H1 (cell line): ENCODE measurements at regions not wholly inside any gene's neighbourhood (a gene's known extent, or its start where the extent isn't known, plus 50 kb on each side); places are given as distances from the start of the nearest gene placed in this dataset.

Source experiments
- CTCF ChIA-PET: fragments of 300-600 bp; sonication (Branson Sonifier 250); formaldehyde crosslinking; loops from one replicate; lab custom pipeline; 2021; ENCODE audit not compliant: partially characterized antibody; lab: Charles Lee
- POLR2A ChIA-PET: fragments of 300-600 bp; sonication (Branson Sonifier 250); formaldehyde crosslinking; loops from one replicate; lab custom pipeline; 2021; ENCODE audit warnings: inconsistent platforms; ENCODE audit not compliant: partially characterized antibody; lab: Charles Lee
- DNase-seq, 2 experiments: peaks; one replicate each; pipeline versions ENCODE4 v3.0.0 to v3.0.0-alpha.2; 2010 to 2022; ENCODE audit warnings: low spot score in 2 of 2, low read depth in 1 of 2, mixed read lengths in 1 of 2
- FAIRE-seq: peaks from 2 replicates; lab custom pipeline; 2011; peaks lifted over from hg19 to GRCh38; lab: Jason Lieb, UNC
- H2AFZ ChIP-seq: 2 replicates; pipeline ENCODE4 v1.8.1; 2012; ENCODE audit warnings: low read length, inconsistent platforms
- H2AK5ac ChIP-seq: 2 replicates; pipeline ENCODE4 v1.6.1; 2013; ENCODE audit warnings: low read depth, low read length
- H2BK120ac ChIP-seq: replicated peaks from 2 replicates; pipeline ENCODE3; 2013; ENCODE audit warnings: low read depth, low read length, inconsistent platforms
- H2BK12ac ChIP-seq: 2 replicates; pipeline ENCODE4 v1.6.1; 2013; ENCODE audit warnings: low read depth, low read length
- H2BK15ac ChIP-seq: 2 replicates; pipeline ENCODE4 v1.6.1; 2013; ENCODE audit warnings: low read length
- H2BK20ac ChIP-seq: 2 replicates; pipeline ENCODE4 v1.6.1; 2013; ENCODE audit warnings: low read length
- H2BK5ac ChIP-seq: 2 replicates; pipeline ENCODE4 v1.6.1; 2013; ENCODE audit warnings: low read depth, low read length
- H3K14ac ChIP-seq: 2 replicates; pipeline ENCODE4 v1.6.1; 2013; ENCODE audit warnings: inconsistent platforms; ENCODE audit not compliant: insufficient read length
- H3K18ac ChIP-seq: 2 replicates; pipeline ENCODE4 v1.6.1; 2013; ENCODE audit warnings: low read length; ENCODE audit errors: extremely low read depth
- H3K23ac ChIP-seq: 2 replicates; pipeline ENCODE4 v1.6.1; 2013; ENCODE audit warnings: inconsistent platforms; ENCODE audit not compliant: insufficient read length
- H3K23me2 ChIP-seq: 2 replicates; pipeline ENCODE4 v1.6.1; 2013; ENCODE audit warnings: low read depth, low read length
- H3K27ac ChIP-seq: 2 replicates; pipeline ENCODE4 v1.6.1; 2011; ENCODE audit warnings: low read depth, low read length, inconsistent platforms
- H3K27me3 ChIP-seq, 4 experiments: replicated peaks in 1 of 4; 1 replicate in 1 of 4; 2 replicates in 3 of 4; pipeline versions ENCODE4 v1.6.1 to v1.8.1; 2011 to 2013; ENCODE audit warnings: low read length in 3 of 4, mild to moderate bottlenecking in 3 of 4, inconsistent platforms in 2 of 4, mixed read lengths in 2 of 4, moderate library complexity in 1 of 4; ENCODE audit not compliant: control insufficient read depth in 3 of 4, insufficient read depth in 3 of 4; ENCODE audit errors: extremely low read depth in 1 of 4
- H3K36me3 ChIP-seq, 4 experiments: 2 replicates each; pipeline versions ENCODE4 v1.6.1 to v1.8.1; 2011 to 2013; ENCODE audit warnings: mild to moderate bottlenecking in 4 of 4, low read length in 3 of 4, moderate library complexity in 2 of 4, control low read depth in 1 of 4, inconsistent platforms in 1 of 4; ENCODE audit not compliant: insufficient read depth in 4 of 4, control insufficient read depth in 2 of 4
- H3K4ac ChIP-seq: replicated peaks from 2 replicates; pipeline ENCODE3; 2013; ENCODE audit warnings: low read length, low read depth, mixed read lengths, inconsistent platforms; ENCODE audit not compliant: insufficient read length
- H3K4me1 ChIP-seq, 4 experiments: replicated peaks in 1 of 4; 1 replicate in 1 of 4; 2 replicates in 3 of 4; pipeline versions ENCODE4 v1.6.1 to v1.8.1; 2011 to 2013; ENCODE audit warnings: low read length in 3 of 4, inconsistent platforms in 2 of 4, mixed read lengths in 1 of 4; ENCODE audit not compliant: insufficient read depth in 4 of 4, control insufficient read depth in 3 of 4
- H3K4me2 ChIP-seq, 2 experiments: 2 replicates each; pipeline versions ENCODE4 v1.6.1 to v1.8.1; 2011 to 2013; ENCODE audit warnings: low read depth in 2 of 2, low read length in 2 of 2, control low read depth in 1 of 2, inconsistent platforms in 1 of 2, mild to moderate bottlenecking in 1 of 2; ENCODE audit not compliant: insufficient read depth in 1 of 2
- H3K4me3 ChIP-seq, 4 experiments: fragments of 200-600, 300-600 bp in 1 of 4; sonication (generic), shearing (Covaris generic), sonication (Bioruptor Twin) in 1 of 4; 2 replicates each; pipeline versions ENCODE4 v1.5.1 to v1.8.1; 2011 to 2016; ENCODE audit warnings: low read length in 4 of 4, low read depth in 3 of 4, control low read depth in 2 of 4, inconsistent platforms in 2 of 4, mild to moderate bottlenecking in 2 of 4, mixed read lengths in 1 of 4, moderate library complexity in 1 of 4; ENCODE audit not compliant: insufficient read depth in 2 of 4; ENCODE audit errors: extremely low read depth in 1 of 4
- H3K56ac ChIP-seq: replicated peaks from 2 replicates; pipeline ENCODE3; 2013; ENCODE audit warnings: low read depth, mild to moderate bottlenecking, mixed read lengths, low read length, inconsistent platforms; ENCODE audit not compliant: insufficient read length
- H3K79me1 ChIP-seq: 2 replicates; pipeline ENCODE4 v1.6.1; 2013; ENCODE audit warnings: low read depth, low read length, control low read depth
- H3K79me2 ChIP-seq, 2 experiments: 2 replicates each; pipeline versions ENCODE4 v1.6.1 to v1.8.1; 2012 to 2013; ENCODE audit warnings: low read length in 2 of 2, mild to moderate bottlenecking in 2 of 2, inconsistent platforms in 1 of 2; ENCODE audit not compliant: insufficient read depth in 2 of 2, control insufficient read depth in 1 of 2
- H3K9ac ChIP-seq, 4 experiments: replicated peaks in 1 of 4; 1 replicate in 1 of 4; 2 replicates in 3 of 4; pipeline versions ENCODE4 v1.6.1 to v1.8.1; 2011 to 2013; ENCODE audit warnings: low read depth in 3 of 4, low read length in 3 of 4, control low read depth in 2 of 4, mild to moderate bottlenecking in 2 of 4, moderate library complexity in 2 of 4, inconsistent platforms in 1 of 4; ENCODE audit errors: extremely low read depth in 1 of 4
- H3K9me3 ChIP-seq, 2 experiments: 2 replicates each; pipeline versions ENCODE4 v1.6.1 to v1.8.1; 2012 to 2013; ENCODE audit warnings: mild to moderate bottlenecking in 2 of 2, moderate library complexity in 2 of 2, control low read depth in 1 of 2, inconsistent platforms in 1 of 2, low read depth in 1 of 2, low read length in 1 of 2, mixed read lengths in 1 of 2; ENCODE audit not compliant: insufficient read depth in 2 of 2
- H4K20me1 ChIP-seq, 2 experiments: replicated peaks in 1 of 2; 2 replicates each; pipeline versions ENCODE3 to v1.8.1; 2011 to 2013; ENCODE audit warnings: inconsistent platforms in 2 of 2, low read length in 2 of 2, mild to moderate bottlenecking in 1 of 2; ENCODE audit not compliant: insufficient read depth in 2 of 2, control insufficient read depth in 1 of 2
- H4K5ac ChIP-seq: 2 replicates; pipeline ENCODE4 v1.6.1; 2013; ENCODE audit warnings: low read length, low read depth, mixed read lengths, inconsistent platforms; ENCODE audit not compliant: insufficient read length
- H4K8ac ChIP-seq: 2 replicates; pipeline ENCODE4 v1.8.0; 2013; ENCODE audit warnings: mild to moderate bottlenecking, moderate library complexity, low read length, inconsistent platforms; ENCODE audit not compliant: insufficient read depth; ENCODE audit errors: extremely low read depth
- H4K91ac ChIP-seq: replicated peaks from 2 replicates; pipeline ENCODE3; 2013; ENCODE audit warnings: low read length, mixed read lengths, inconsistent platforms; ENCODE audit not compliant: insufficient read length
- WGBS, 2 experiments: shearing (Covaris generic) in 1 of 2; methylation state at CpG; one replicate each; pipeline versions ENCODE4 v1.1.6 to v1.1.7; 2013 to 2015; ENCODE audit warnings: low lambda C conversion rate in 2 of 2, mixed read lengths in 2 of 2, inconsistent platforms in 1 of 2, low coverage in 1 of 2, missing lambda C conversion rate in 1 of 2; ENCODE audit not compliant: insufficient replicate concordance in 2 of 2, insufficient coverage in 1 of 2, insufficient read length in 1 of 2; ENCODE audit errors: extremely low coverage in 1 of 2, missing lambda C conversion rate in 1 of 2; 5-methylcytosine and 5-hydroxymethylcytosine counted together
- TF ChIP-seq, protein P1 (sequence below): fragments of 300-600 bp; sonication (generic); IDR thresholded peaks from 2 replicates; pipeline ENCODE4 v1.7.1; 2012; ENCODE audit warnings: low read length, moderate library complexity, mild to moderate bottlenecking, inconsistent platforms; ENCODE audit not compliant: insufficient replicate concordance

DNA sequence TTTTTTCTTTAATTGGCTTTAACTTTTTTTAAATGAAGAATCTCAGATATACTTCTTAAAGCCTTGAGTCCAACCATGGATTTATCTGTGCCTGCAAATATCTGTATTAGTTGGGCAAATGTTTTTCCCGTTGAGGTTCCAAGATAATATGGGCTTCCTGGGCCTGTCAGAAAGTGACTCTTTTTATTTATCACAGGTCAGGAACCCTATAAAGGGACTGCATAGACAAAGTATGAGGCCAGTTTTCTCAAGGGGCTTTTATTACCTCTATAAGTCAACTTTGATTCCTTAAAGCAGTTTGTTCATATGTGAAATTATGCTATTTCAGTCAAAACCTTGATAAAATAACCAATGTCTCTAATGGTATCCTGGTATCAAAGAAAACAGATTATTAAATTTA is 80.2 kb upstream of the BMP2K start:
- no peak overlapping the region for H3K18ac ChIP-seq
- FAIRE-seq (no peak), DNase-seq (no peak)
- peaks cover 1% of the 10 kb centered on the region; the same call in 1 of the 2 replicates for H3K23me2 ChIP-seq
- no peak overlapping the region for H2AK5ac ChIP-seq
- WGBS, 2 experiments: 78% methylated on average over 1 of the region's 1 CpG; no CpG with 5 or more reads in 1 of the 2 experiments
- H2AFZ ChIP-seq: no peak overlapping the region
- H3K27ac ChIP-seq: no peak overlapping the region
- H2BK20ac ChIP-seq: no peak overlapping the region
- H3K56ac ChIP-seq: no peak overlapping the region
- no peaks in the 10 kb centered on the region for H3K79me1 ChIP-seq
- ChIA-PET POLR2A (no interaction called here), CTCF (interaction anchor here (0.9 to 2.5 kb wide), 3 partner anchors 9 to 51 kb away, joined by 3 to 7 read pairs (median 4); no protein-coding TSS in a partner anchor)
- no peak overlapping the region for H4K8ac ChIP-seq
- H3K4me3 ChIP-seq: no peak overlapping the region
- H3K36me3 ChIP-seq: no peaks in the 10 kb centered on the region
- no peak overlapping the region for H3K9ac ChIP-seq
- H3K14ac ChIP-seq: no peak overlapping the region
- H4K20me1 ChIP-seq: no peaks in the 10 kb centered on the region
- no peak overlapping the region for H3K23ac ChIP-seq
- H4K5ac ChIP-seq: no peak overlapping the region
- H2BK5ac ChIP-seq: no peak overlapping the region
- no peak overlapping the region for H3K4me2 ChIP-seq
- no peak overlapping the region for H2BK12ac ChIP-seq
- H2BK15ac ChIP-seq: no peak overlapping the region
- no peaks in the 10 kb centered on the region for H3K27me3 ChIP-seq
- H3K4ac ChIP-seq: no peak overlapping the region
- no peak overlapping the region for H2BK120ac ChIP-seq
- no peaks in the 10 kb centered on the region for H3K9me3 ChIP-seq
- H4K91ac ChIP-seq: no peak overlapping the region
- H3K79me2 ChIP-seq: no peaks in the 10 kb centered on the region
- no peaks in the 10 kb centered on the region for H3K4me1 ChIP-seq
- TF ChIP-seq, protein P1, sequence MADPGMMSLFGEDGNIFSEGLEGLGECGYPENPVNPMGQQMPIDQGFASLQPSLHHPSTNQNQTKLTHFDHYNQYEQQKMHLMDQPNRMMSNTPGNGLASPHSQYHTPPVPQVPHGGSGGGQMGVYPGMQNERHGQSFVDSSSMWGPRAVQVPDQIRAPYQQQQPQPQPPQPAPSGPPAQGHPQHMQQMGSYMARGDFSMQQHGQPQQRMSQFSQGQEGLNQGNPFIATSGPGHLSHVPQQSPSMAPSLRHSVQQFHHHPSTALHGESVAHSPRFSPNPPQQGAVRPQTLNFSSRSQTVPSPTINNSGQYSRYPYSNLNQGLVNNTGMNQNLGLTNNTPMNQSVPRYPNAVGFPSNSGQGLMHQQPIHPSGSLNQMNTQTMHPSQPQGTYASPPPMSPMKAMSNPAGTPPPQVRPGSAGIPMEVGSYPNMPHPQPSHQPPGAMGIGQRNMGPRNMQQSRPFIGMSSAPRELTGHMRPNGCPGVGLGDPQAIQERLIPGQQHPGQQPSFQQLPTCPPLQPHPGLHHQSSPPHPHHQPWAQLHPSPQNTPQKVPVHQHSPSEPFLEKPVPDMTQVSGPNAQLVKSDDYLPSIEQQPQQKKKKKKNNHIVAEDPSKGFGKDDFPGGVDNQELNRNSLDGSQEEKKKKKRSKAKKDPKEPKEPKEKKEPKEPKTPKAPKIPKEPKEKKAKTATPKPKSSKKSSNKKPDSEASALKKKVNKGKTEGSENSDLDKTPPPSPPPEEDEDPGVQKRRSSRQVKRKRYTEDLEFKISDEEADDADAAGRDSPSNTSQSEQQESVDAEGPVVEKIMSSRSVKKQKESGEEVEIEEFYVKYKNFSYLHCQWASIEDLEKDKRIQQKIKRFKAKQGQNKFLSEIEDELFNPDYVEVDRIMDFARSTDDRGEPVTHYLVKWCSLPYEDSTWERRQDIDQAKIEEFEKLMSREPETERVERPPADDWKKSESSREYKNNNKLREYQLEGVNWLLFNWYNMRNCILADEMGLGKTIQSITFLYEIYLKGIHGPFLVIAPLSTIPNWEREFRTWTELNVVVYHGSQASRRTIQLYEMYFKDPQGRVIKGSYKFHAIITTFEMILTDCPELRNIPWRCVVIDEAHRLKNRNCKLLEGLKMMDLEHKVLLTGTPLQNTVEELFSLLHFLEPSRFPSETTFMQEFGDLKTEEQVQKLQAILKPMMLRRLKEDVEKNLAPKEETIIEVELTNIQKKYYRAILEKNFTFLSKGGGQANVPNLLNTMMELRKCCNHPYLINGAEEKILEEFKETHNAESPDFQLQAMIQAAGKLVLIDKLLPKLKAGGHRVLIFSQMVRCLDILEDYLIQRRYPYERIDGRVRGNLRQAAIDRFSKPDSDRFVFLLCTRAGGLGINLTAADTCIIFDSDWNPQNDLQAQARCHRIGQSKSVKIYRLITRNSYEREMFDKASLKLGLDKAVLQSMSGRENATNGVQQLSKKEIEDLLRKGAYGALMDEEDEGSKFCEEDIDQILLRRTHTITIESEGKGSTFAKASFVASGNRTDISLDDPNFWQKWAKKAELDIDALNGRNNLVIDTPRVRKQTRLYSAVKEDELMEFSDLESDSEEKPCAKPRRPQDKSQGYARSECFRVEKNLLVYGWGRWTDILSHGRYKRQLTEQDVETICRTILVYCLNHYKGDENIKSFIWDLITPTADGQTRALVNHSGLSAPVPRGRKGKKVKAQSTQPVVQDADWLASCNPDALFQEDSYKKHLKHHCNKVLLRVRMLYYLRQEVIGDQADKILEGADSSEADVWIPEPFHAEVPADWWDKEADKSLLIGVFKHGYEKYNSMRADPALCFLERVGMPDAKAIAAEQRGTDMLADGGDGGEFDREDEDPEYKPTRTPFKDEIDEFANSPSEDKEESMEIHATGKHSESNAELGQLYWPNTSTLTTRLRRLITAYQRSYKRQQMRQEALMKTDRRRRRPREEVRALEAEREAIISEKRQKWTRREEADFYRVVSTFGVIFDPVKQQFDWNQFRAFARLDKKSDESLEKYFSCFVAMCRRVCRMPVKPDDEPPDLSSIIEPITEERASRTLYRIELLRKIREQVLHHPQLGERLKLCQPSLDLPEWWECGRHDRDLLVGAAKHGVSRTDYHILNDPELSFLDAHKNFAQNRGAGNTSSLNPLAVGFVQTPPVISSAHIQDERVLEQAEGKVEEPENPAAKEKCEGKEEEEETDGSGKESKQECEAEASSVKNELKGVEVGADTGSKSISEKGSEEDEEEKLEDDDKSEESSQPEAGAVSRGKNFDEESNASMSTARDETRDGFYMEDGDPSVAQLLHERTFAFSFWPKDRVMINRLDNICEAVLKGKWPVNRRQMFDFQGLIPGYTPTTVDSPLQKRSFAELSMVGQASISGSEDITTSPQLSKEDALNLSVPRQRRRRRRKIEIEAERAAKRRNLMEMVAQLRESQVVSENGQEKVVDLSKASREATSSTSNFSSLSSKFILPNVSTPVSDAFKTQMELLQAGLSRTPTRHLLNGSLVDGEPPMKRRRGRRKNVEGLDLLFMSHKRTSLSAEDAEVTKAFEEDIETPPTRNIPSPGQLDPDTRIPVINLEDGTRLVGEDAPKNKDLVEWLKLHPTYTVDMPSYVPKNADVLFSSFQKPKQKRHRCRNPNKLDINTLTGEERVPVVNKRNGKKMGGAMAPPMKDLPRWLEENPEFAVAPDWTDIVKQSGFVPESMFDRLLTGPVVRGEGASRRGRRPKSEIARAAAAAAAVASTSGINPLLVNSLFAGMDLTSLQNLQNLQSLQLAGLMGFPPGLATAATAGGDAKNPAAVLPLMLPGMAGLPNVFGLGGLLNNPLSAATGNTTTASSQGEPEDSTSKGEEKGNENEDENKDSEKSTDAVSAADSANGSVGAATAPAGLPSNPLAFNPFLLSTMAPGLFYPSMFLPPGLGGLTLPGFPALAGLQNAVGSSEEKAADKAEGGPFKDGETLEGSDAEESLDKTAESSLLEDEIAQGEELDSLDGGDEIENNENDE: no peak
